HEK293 (cell line): ENCODE measurements at regions not wholly inside any gene's neighbourhood (a gene's known extent, or its start where the extent isn't known, plus 50 kb on each side); places are given as distances from the start of the nearest gene placed in this dataset.

ENCODE experiments used
- CTCF ChIA-PET: fragments of 350-600 bp; formaldehyde crosslinking; extraction: SDS; loops from one replicate; lab custom pipeline; 2021; ENCODE audit warnings: antibody characterized with exemption; lab: Yijun Ruan, JAX
- POLR2A ChIA-PET: fragments of 300-600 bp; formaldehyde crosslinking; extraction: SDS; loops from one replicate; lab custom pipeline; 2020; ENCODE audit warnings: antibody characterized with exemption, inconsistent platforms; lab: Yijun Ruan, JAX
- H3K27ac ChIP-seq: fragments of 200-500 bp; sonication (Bioruptor generic); 2 replicates; pipeline ENCODE4 v1.5.1; 2014; ENCODE audit warnings: low read depth, low read length, control low read depth, inconsistent platforms; ENCODE audit errors: extremely low read depth
- H3K36me3 ChIP-seq, 2 experiments: fragments of 200-500 bp in 1 of 2; sonication (Bioruptor generic) in 1 of 2; 1 replicate in 1 of 2; 2 replicates in 1 of 2; pipeline ENCODE4 v1.5.1; 2014 to 2017; ENCODE audit warnings: inconsistent platforms in 2 of 2, low read length in 2 of 2; ENCODE audit not compliant: control insufficient read depth in 2 of 2, insufficient read depth in 1 of 2
- H3K4me1 ChIP-seq: fragments of 200-500 bp; sonication (Bioruptor generic); 2 replicates; pipeline ENCODE4 v1.5.1; 2014; ENCODE audit warnings: mild to moderate bottlenecking, low read length, inconsistent platforms; ENCODE audit not compliant: control insufficient read depth, insufficient read depth
- H3K4me3 ChIP-seq: 2 replicates; pipeline ENCODE4 v1.5.1; 2011; ENCODE audit warnings: low read depth, mild to moderate bottlenecking, control low read depth, low read length, moderate library complexity
- H3K9me3 ChIP-seq: fragments of 200-500 bp; sonication (Bioruptor generic); 2 replicates; pipeline ENCODE4 v1.5.1; 2014; ENCODE audit warnings: low read depth, low read length, inconsistent platforms; ENCODE audit not compliant: control insufficient read depth, insufficient read depth
- HOXA7 ChIP-seq: sonication (generic); formaldehyde crosslinking; IDR thresholded peaks from 2 replicates; pipeline ENCODE4 v1.8.1; 2022; ENCODE audit warnings: missing genetic modification reagents, borderline replicate concordance
- MZF1 ChIP-seq: fragments of 450-650 bp; formaldehyde crosslinking; IDR thresholded peaks from 2 replicates; pipeline ENCODE4 v1.5.1; 2017; ENCODE audit warnings: missing biosample characterization, missing genetic modification characterization, borderline replicate concordance
- SP3 ChIP-seq: fragments of 450-650 bp; formaldehyde crosslinking; IDR thresholded peaks from 2 replicates; pipeline ENCODE4 v1.5.1; 2016; ENCODE audit warnings: missing biosample characterization, missing genetic modification characterization
- SP7 ChIP-seq: fragments of 450-650 bp; formaldehyde crosslinking; IDR thresholded peaks from 2 replicates; pipeline ENCODE4 v1.5.1; 2016; ENCODE audit warnings: missing biosample characterization, missing genetic modification characterization
- ZBTB7A ChIP-seq: fragments of 450-650 bp; formaldehyde crosslinking; IDR thresholded peaks from 2 replicates; pipeline ENCODE4 v1.5.1; 2016; ENCODE audit warnings: low read depth, missing biosample characterization, missing genetic modification characterization
- ZNF155 ChIP-seq: fragments of 450-650 bp; formaldehyde crosslinking; IDR thresholded peaks from 2 replicates; pipeline ENCODE4 v1.5.1; 2016; ENCODE audit warnings: missing biosample characterization, missing genetic modification characterization
- ZNF211 ChIP-seq: fragments of 450-650 bp; formaldehyde crosslinking; IDR thresholded peaks from 2 replicates; pipeline ENCODE4 v1.5.1; 2016; ENCODE audit warnings: low read depth, missing biosample characterization, missing genetic modification characterization
- ZNF223 ChIP-seq: fragments of 450-650 bp; formaldehyde crosslinking; IDR thresholded peaks from 2 replicates; pipeline ENCODE4 v1.5.1; 2016; ENCODE audit warnings: missing biosample characterization, missing genetic modification characterization
- ZNF292 ChIP-seq: fragments of 450-650 bp; formaldehyde crosslinking; IDR thresholded peaks from 2 replicates; pipeline ENCODE4 v1.5.1; 2016; ENCODE audit warnings: low read depth, missing biosample characterization, missing genetic modification characterization, borderline replicate concordance
- ZNF404 ChIP-seq: fragments of 450-650 bp; formaldehyde crosslinking; IDR thresholded peaks from 2 replicates; pipeline ENCODE4 v1.5.1; 2017; ENCODE audit warnings: missing biosample characterization, missing genetic modification characterization
- ZNF433 ChIP-seq: fragments of 450-650 bp; formaldehyde crosslinking; IDR thresholded peaks from 2 replicates; pipeline ENCODE4 v1.5.1; 2016; ENCODE audit warnings: missing biosample characterization, missing genetic modification characterization, low read depth
- ZNF596 ChIP-seq: fragments of 450-650 bp; IDR thresholded peaks from 2 replicates; pipeline ENCODE4 v1.5.0; 2018; ENCODE audit warnings: missing biosample characterization, mild to moderate bottlenecking, missing genetic modification characterization, moderate library complexity
- ZNF621 ChIP-seq: fragments of 450-650 bp; formaldehyde crosslinking; IDR thresholded peaks from 2 replicates; pipeline ENCODE4 v1.5.1; 2017; ENCODE audit warnings: missing biosample characterization, missing genetic modification characterization
- ZNF654 ChIP-seq: fragments of 450-650 bp; formaldehyde crosslinking; IDR thresholded peaks from 2 replicates; pipeline ENCODE4 v1.5.1; 2016; ENCODE audit warnings: low read depth, missing biosample characterization, missing genetic modification characterization
- ZNF701 ChIP-seq: fragments of 450-650 bp; formaldehyde crosslinking; IDR thresholded peaks from 2 replicates; pipeline ENCODE4 v1.5.1; 2016; ENCODE audit warnings: missing biosample characterization, missing genetic modification characterization
- ZNF707 ChIP-seq: fragments of 450-650 bp; formaldehyde crosslinking; IDR thresholded peaks from 2 replicates; pipeline ENCODE4 v1.5.1; 2016; ENCODE audit warnings: missing biosample characterization, missing genetic modification characterization
- ZNF768 ChIP-seq: fragments of 450-650 bp; formaldehyde crosslinking; IDR thresholded peaks from 2 replicates; pipeline ENCODE4 v1.5.1; 2018; ENCODE audit warnings: missing biosample characterization, mild to moderate bottlenecking, missing genetic modification characterization
- ZNF785 ChIP-seq: fragments of 450-650 bp; formaldehyde crosslinking; IDR thresholded peaks from 2 replicates; pipeline ENCODE4 v1.5.1; 2016; ENCODE audit warnings: missing biosample characterization, missing genetic modification characterization
- ZSCAN16 ChIP-seq: fragments of 450-650 bp; formaldehyde crosslinking; IDR thresholded peaks from 2 replicates; pipeline ENCODE4 v1.5.1; 2016; ENCODE audit warnings: missing biosample characterization, missing genetic modification characterization
- TF ChIP-seq, protein P1 (sequence below): fragments of 450-650 bp; formaldehyde crosslinking; IDR thresholded peaks from 2 replicates; pipeline ENCODE4 v1.5.1; 2016; ENCODE audit warnings: missing biosample characterization, missing genetic modification characterization
- TF ChIP-seq, protein P2 (sequence below): fragments of 450-650 bp; formaldehyde crosslinking; IDR thresholded peaks from 2 replicates; pipeline ENCODE4 v1.5.1; 2016; ENCODE audit warnings: missing biosample characterization, missing genetic modification characterization
- TF ChIP-seq, protein P3 (sequence below): fragments of 450-650 bp; formaldehyde crosslinking; IDR thresholded peaks from 2 replicates; pipeline ENCODE4 v1.5.1; 2017; ENCODE audit warnings: missing biosample characterization, mild to moderate bottlenecking, missing genetic modification characterization, moderate library complexity
- TF ChIP-seq, protein P4 (sequence below): fragments of 450-650 bp; formaldehyde crosslinking; IDR thresholded peaks from 2 replicates; pipeline ENCODE4 v1.5.1; 2016; ENCODE audit warnings: missing biosample characterization, missing genetic modification characterization, low read depth

GRCh38 chr2:138335036-138335435 is 166.5 kb upstream of the SPOPL start (continued):
- TF ChIP-seq, protein P1, sequence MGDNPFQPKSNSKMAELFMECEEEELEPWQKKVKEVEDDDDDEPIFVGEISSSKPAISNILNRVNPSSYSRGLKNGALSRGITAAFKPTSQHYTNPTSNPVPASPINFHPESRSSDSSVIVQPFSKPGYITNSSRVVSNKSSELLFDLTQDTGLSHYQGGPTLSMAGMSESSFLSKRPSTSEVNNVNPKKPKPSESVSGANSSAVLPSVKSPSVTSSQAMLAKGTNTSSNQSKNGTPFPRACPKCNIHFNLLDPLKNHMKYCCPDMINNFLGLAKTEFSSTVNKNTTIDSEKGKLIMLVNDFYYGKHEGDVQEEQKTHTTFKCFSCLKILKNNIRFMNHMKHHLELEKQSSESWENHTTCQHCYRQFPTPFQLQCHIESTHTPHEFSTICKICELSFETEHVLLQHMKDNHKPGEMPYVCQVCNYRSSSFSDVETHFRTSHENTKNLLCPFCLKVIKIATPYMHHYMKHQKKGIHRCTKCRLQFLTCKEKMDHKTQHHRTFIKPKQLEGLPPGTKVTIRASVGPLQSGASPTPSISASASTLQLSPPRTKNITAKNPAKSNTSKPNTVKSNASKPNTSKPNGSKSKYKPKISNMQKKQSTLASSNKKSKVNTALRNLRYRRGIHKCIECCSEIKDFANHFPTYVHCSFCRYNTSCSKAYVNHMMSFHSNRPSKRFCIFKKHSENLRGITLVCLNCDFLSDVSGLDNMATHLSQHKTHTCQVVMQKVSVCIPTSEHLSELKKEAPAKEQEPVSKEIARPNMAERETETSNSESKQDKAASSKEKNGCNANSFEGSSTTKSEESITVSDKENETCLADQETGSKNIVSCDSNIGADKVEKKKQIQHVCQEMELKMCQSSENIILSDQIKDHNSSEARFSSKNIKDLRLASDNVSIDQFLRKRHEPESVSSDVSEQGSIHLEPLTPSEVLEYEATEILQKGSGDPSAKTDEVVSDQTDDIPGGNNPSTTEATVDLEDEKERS (tag by site-specific recombination): no peak
- TF ChIP-seq ZNF621 (tag by site-specific recombination): no peak
- TF ChIP-seq ZNF433 (tag by site-specific recombination): no peak
- no peak for TF ChIP-seq ZNF211
- TF ChIP-seq ZNF155 (tag by site-specific recombination): no peak
- no peak for TF ChIP-seq ZNF707
- no peak for TF ChIP-seq SP7
- no peak for TF ChIP-seq ZNF654 (tag by site-specific recombination)

GRCh38 chr2:138336146-138336545 is 165.4 kb upstream of the SPOPL start:
- Histone ChIP-seq H3K27ac (no peak overlapping the region), H3K9me3 (no peaks in the 10 kb centered on the region), H3K4me3 (no peak overlapping the region), H3K4me1 (no peaks in the 10 kb centered on the region), H3K36me3 (no peaks in the 10 kb centered on the region)
- TF ChIP-seq ZNF223 (tag by site-specific recombination) (no peak), ZBTB7A (no peak), HOXA7 (CRISPR knock-in tag) (no peak), ZNF404 (no peak), ZNF292 (tag by site-specific recombination) (no peak), ZNF596 (tag by site-specific recombination) (no peak), ZSCAN16 (tag by site-specific recombination) (no peak), ZNF701 (no peak), ZNF768 (tag by site-specific recombination) (no peak), MZF1 (tag by site-specific recombination) (no peak), SP3 (tag by site-specific recombination) (no peak), ZNF785 (tag by site-specific recombination) (no peak)
- TF ChIP-seq, protein P2, sequence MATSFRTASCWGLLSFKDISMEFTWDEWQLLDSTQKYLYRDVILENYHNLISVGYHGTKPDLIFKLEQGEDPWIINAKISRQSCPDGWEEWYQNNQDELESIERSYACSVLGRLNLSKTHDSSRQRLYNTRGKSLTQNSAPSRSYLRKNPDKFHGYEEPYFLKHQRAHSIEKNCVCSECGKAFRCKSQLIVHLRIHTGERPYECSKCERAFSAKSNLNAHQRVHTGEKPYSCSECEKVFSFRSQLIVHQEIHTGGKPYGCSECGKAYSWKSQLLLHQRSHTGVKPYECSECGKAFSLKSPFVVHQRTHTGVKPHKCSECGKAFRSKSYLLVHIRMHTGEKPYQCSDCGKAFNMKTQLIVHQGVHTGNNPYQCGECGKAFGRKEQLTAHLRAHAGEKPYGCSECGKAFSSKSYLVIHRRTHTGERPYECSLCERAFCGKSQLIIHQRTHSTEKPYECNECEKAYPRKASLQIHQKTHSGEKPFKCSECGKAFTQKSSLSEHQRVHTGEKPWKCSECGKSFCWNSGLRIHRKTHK (tag by site-specific recombination): no peak
- TF ChIP-seq, protein P3, sequence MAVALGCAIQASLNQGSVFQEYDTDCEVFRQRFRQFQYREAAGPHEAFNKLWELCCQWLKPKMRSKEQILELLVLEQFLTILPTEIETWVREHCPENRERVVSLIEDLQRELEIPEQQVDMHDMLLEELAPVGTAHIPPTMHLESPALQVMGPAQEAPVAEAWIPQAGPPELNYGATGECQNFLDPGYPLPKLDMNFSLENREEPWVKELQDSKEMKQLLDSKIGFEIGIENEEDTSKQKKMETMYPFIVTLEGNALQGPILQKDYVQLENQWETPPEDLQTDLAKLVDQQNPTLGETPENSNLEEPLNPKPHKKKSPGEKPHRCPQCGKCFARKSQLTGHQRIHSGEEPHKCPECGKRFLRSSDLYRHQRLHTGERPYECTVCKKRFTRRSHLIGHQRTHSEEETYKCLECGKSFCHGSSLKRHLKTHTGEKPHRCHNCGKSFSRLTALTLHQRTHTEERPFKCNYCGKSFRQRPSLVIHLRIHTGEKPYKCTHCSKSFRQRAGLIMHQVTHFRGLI (tag by site-specific recombination): no peak
- TF ChIP-seq, protein P4, sequence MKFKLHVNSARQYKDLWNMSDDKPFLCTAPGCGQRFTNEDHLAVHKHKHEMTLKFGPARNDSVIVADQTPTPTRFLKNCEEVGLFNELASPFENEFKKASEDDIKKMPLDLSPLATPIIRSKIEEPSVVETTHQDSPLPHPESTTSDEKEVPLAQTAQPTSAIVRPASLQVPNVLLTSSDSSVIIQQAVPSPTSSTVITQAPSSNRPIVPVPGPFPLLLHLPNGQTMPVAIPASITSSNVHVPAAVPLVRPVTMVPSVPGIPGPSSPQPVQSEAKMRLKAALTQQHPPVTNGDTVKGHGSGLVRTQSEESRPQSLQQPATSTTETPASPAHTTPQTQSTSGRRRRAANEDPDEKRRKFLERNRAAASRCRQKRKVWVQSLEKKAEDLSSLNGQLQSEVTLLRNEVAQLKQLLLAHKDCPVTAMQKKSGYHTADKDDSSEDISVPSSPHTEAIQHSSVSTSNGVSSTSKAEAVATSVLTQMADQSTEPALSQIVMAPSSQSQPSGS: no peak
- ChIA-PET POLR2A (no interaction called here), CTCF (interaction anchor here (0.8 to 0.9 kb wide), 2 partner anchors 449 to 492 kb away, joined by 3 read pairs; no protein-coding TSS in a partner anchor)
